HCT116 (cell line): ENCODE measurements at regions not wholly inside any gene's neighbourhood (a gene's known extent, or its start where the extent isn't known, plus 50 kb on each side); places are given as distances from the start of the nearest gene placed in this dataset.

Source experiments
- ATAC-seq: fragments of 200-7000 bp; cut with Tn5 transposase; 2 replicates; pipeline ENCODE4 v1.9.1; 2020; ENCODE audit warnings: mild to moderate bottlenecking, moderate library complexity
- BruUV-seq: library from RNA; stranded (reverse); fragments of 400-500 nt; replicated peaks from 2 replicates; lab custom pipeline; 2021; lab: Mats Ljungman, UMichigan
- CTCF ChIA-PET: fragments of 300-600 bp; sonication (Branson Sonifier 250); formaldehyde crosslinking; loops from one replicate; lab custom pipeline; 2021; ENCODE audit warnings: antibody characterized with exemption; lab: Charles Lee
- POLR2A ChIA-PET: fragments of 300-600, 350-600 bp; sonication (Branson Sonifier 250); formaldehyde crosslinking; loops from one replicate; lab custom pipeline; 2021; ENCODE audit warnings: antibody characterized with exemption; lab: Charles Lee
- RAD21 ChIA-PET, 2 experiments: fragments of 300-600 bp; sonication (Branson Sonifier 250); formaldehyde crosslinking; loops; one replicate each; lab custom pipeline; 2023; ENCODE audit warnings: low total read pairs in 2 of 2; ENCODE audit not compliant: uncharacterized antibody in 2 of 2, unreplicated experiment in 2 of 2, low non-redundant PET in 1 of 2; lab: Charles Lee
- DNase-seq: peaks from one replicate; pipeline ENCODE4 v3.0.0-alpha.2; 2010; ENCODE audit warnings: low read depth, low spot score
- H2AFZ ChIP-seq: fragments of 200-600 bp; shearing (Covaris generic), sonication (generic); 2 replicates; pipeline ENCODE4 v1.6.1; 2017; ENCODE audit warnings: low read depth, mixed run types, mixed read lengths, antibody characterized with exemption, low read length; ENCODE audit not compliant: poor library complexity, severe bottlenecking
- H3K27ac ChIP-seq: 2 replicates; pipeline ENCODE4 v1.5.1; 2012; ENCODE audit warnings: low read depth, low read length
- H3K27me3 ChIP-seq: fragments of 200-600 bp; sonication (generic); 2 replicates; pipeline ENCODE4 v1.6.1; 2016; ENCODE audit warnings: mixed run types, low read length, mixed read lengths; ENCODE audit not compliant: insufficient read depth
- H3K36me3 ChIP-seq, 2 experiments: fragments of 200-500 bp in 1 of 2; fragments of 200-600 bp in 1 of 2; sonication (Bioruptor generic) in 1 of 2; sonication (generic) in 1 of 2; 2 replicates each; pipeline versions ENCODE4 v1.5.1 to v1.6.1; 2014 to 2016; ENCODE audit warnings: low read length in 2 of 2, inconsistent platforms in 1 of 2, mixed read lengths in 1 of 2, mixed run types in 1 of 2; ENCODE audit not compliant: insufficient read depth in 2 of 2, control insufficient read depth in 1 of 2
- H3K4me1 ChIP-seq, 2 experiments: fragments of 200-600 bp in 1 of 2; sonication (generic) in 1 of 2; 2 replicates each; pipeline versions ENCODE4 v1.5.1 to v1.6.1; 2012 to 2017; ENCODE audit warnings: low read length in 2 of 2, inconsistent platforms in 1 of 2, mild to moderate bottlenecking in 1 of 2, mixed read lengths in 1 of 2, mixed run types in 1 of 2, moderate library complexity in 1 of 2; ENCODE audit not compliant: insufficient read depth in 2 of 2, control insufficient read depth in 1 of 2
- H3K4me2 ChIP-seq: fragments of 200-600 bp; sonication (generic); 2 replicates; pipeline ENCODE4 v1.6.1; 2017; ENCODE audit warnings: mixed run types, low read length, mixed read lengths
- H3K4me3 ChIP-seq, 2 experiments: fragments of 200-600 bp in 1 of 2; sonication (generic) in 1 of 2; replicated peaks in 1 of 2; 2 replicates each; pipeline ENCODE4 v1.5.1; 2011 to 2016; ENCODE audit warnings: low read length in 2 of 2, control low read depth in 1 of 2, low read depth in 1 of 2, mild to moderate bottlenecking in 1 of 2, mixed read lengths in 1 of 2, mixed run types in 1 of 2
- H3K79me2 ChIP-seq: fragments of 200-600 bp; sonication (generic); 2 replicates; pipeline ENCODE4 v1.6.1; 2017; ENCODE audit warnings: mild to moderate bottlenecking, mixed run types, low read length, moderate library complexity, mixed read lengths; ENCODE audit not compliant: insufficient read depth
- H3K9ac ChIP-seq: fragments of 200-600 bp; sonication (generic); 2 replicates; pipeline ENCODE4 v1.6.1; 2016; ENCODE audit warnings: low read length, mixed read lengths
- H3K9me2 ChIP-seq: fragments of 200-600 bp; sonication (generic), shearing (Covaris generic); 2 replicates; pipeline ENCODE4 v1.6.1; 2017; ENCODE audit warnings: mixed run types, mild to moderate bottlenecking, moderate library complexity; ENCODE audit not compliant: insufficient read depth
- H3K9me3 ChIP-seq, 2 experiments: fragments of 200-500 bp in 1 of 2; fragments of 200-600 bp in 1 of 2; sonication (Bioruptor generic) in 1 of 2; sonication (generic) in 1 of 2; 2 replicates each; pipeline ENCODE4 v1.6.1; 2014 to 2017; ENCODE audit warnings: low read length in 2 of 2, mixed read lengths in 2 of 2, inconsistent platforms in 1 of 2, low read depth in 1 of 2, mild to moderate bottlenecking in 1 of 2, mixed run types in 1 of 2, moderate library complexity in 1 of 2; ENCODE audit not compliant: control insufficient read depth in 1 of 2, insufficient read depth in 1 of 2
- H4K20me1 ChIP-seq: fragments of 200-600 bp; sonication (generic), shearing (Covaris generic); 2 replicates; pipeline ENCODE4 v1.6.1; 2017; ENCODE audit warnings: mixed run types, mild to moderate bottlenecking, moderate library complexity; ENCODE audit not compliant: insufficient read depth
- CBX3 ChIP-seq: IDR thresholded peaks from 2 replicates; pipeline ENCODE4 v1.6.1; 2012; ENCODE audit warnings: low read depth
- CTCF ChIP-seq, 3 experiments: fragments of 200-600 bp in 1 of 3; sonication (generic) in 1 of 3; IDR thresholded peaks in 2 of 3; conservative IDR thresholded peaks in 1 of 3; 2 replicates each; pipeline ENCODE4 v1.5.1; 2012 to 2017; ENCODE audit warnings: low read depth in 2 of 3, low read length in 2 of 3, antibody characterized with exemption in 1 of 3, borderline replicate concordance in 1 of 3, control low read depth in 1 of 3, mild to moderate bottlenecking in 1 of 3, mixed read lengths in 1 of 3, mixed run types in 1 of 3, moderate library complexity in 1 of 3; ENCODE audit not compliant: insufficient read depth in 1 of 3
- EGR1 ChIP-seq: IDR thresholded peaks from 2 replicates; pipeline ENCODE4 v1.6.1; 2012; ENCODE audit warnings: low read depth
- JUND ChIP-seq: IDR thresholded peaks from 2 replicates; pipeline ENCODE4 v1.6.1; 2012
- MAX ChIP-seq: IDR thresholded peaks from 2 replicates; pipeline ENCODE4 v1.6.1; 2012
- RAD21 ChIP-seq: IDR thresholded peaks from 2 replicates; pipeline ENCODE4 v1.6.1; 2012; ENCODE audit warnings: low read depth, mild to moderate bottlenecking
- SIN3A ChIP-seq: IDR thresholded peaks from 2 replicates; pipeline ENCODE4 v1.6.1; 2012; ENCODE audit warnings: low read depth
- SP1 ChIP-seq: IDR thresholded peaks from 2 replicates; pipeline ENCODE4 v1.6.1; 2012; ENCODE audit warnings: low read depth
- SRF ChIP-seq: IDR thresholded peaks from 2 replicates; pipeline ENCODE4 v1.6.1; 2012; ENCODE audit warnings: low read depth
- YY1 ChIP-seq: IDR thresholded peaks from 2 replicates; pipeline ENCODE4 v1.6.1; 2011; ENCODE audit warnings: low read length, low read depth, moderate library complexity, mild to moderate bottlenecking; ENCODE audit not compliant: insufficient replicate concordance; ENCODE audit errors: extremely low read depth
- ZFX ChIP-seq: fragments of 450-650 bp; IDR thresholded peaks from 2 replicates; pipeline ENCODE4 v1.6.1; 2017
- ZNF274 ChIP-seq: fragments of 200-500 bp; sonication (Bioruptor generic); IDR thresholded peaks from 2 replicates; pipeline ENCODE4 v1.6.1; 2014; ENCODE audit warnings: mild to moderate bottlenecking, low read depth, low read length, inconsistent platforms
- intact Hi-C: fragments of 100-400 bp; cut with micrococcal nuclease; formaldehyde crosslinking; loops from 2 replicates; pipeline ENCODE4 v1.10.0; 2022
- TF ChIP-seq, protein P1 (sequence below): IDR thresholded peaks from 2 replicates; pipeline ENCODE4 v1.6.1; 2011; ENCODE audit warnings: mild to moderate bottlenecking, low read length, moderate library complexity; ENCODE audit not compliant: insufficient replicate concordance; ENCODE audit errors: extremely low read depth

GRCh38 chr11:127288926-127289325, 288.4 kb upstream of the KIRREL3 start:
- Histone ChIP-seq H3K27ac (no peak overlapping the region), H3K9me2 (no peaks in the 10 kb centered on the region), H3K79me2 (no peaks in the 10 kb centered on the region), H2AFZ (no peak overlapping the region), H4K20me1 (no peaks in the 10 kb centered on the region), H3K4me1 (no peaks in the 10 kb centered on the region), H3K9ac (no peak overlapping the region), H3K4me2 (no peak overlapping the region), H3K36me3 (no peaks in the 10 kb centered on the region), H3K9me3 (peaks cover 0 to 4% of the 10 kb centered on the region in 2 experiments; a peak in 1 of 4 replicates), H3K4me3 (no peak overlapping the region), H3K27me3 (no peaks in the 10 kb centered on the region)
- TF ChIP-seq SRF: no peak
- TF ChIP-seq CBX3: no peak
- TF ChIP-seq RAD21: no peak
- no peak for TF ChIP-seq SP1
- TF ChIP-seq MAX: no peak
- TF ChIP-seq ZFX: no peak
- no peak for TF ChIP-seq JUND
- TF ChIP-seq, protein P1, sequence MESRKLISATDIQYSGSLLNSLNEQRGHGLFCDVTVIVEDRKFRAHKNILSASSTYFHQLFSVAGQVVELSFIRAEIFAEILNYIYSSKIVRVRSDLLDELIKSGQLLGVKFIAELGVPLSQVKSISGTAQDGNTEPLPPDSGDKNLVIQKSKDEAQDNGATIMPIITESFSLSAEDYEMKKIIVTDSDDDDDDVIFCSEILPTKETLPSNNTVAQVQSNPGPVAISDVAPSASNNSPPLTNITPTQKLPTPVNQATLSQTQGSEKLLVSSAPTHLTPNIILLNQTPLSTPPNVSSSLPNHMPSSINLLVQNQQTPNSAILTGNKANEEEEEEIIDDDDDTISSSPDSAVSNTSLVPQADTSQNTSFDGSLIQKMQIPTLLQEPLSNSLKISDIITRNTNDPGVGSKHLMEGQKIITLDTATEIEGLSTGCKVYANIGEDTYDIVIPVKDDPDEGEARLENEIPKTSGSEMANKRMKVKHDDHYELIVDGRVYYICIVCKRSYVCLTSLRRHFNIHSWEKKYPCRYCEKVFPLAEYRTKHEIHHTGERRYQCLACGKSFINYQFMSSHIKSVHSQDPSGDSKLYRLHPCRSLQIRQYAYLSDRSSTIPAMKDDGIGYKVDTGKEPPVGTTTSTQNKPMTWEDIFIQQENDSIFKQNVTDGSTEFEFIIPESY: no peak
- TF ChIP-seq YY1: no peak
- TF ChIP-seq CTCF (IDR thresholded peaks at IDR 0.05 in 2 of 3, conservative IDR thresholded peaks at IDR 0.05 in 1 of 3; ENCODE audit: borderline replicate concordance in 1 of 3, insufficient read depth in 1 of 3, low read depth in 2 of 3, low read length in 2 of 3): no peak
- no peak for TF ChIP-seq EGR1
- TF ChIP-seq ZNF274: no peak
- no peak for TF ChIP-seq SIN3A
- ChIA-PET CTCF (no interaction called here), POLR2A (no interaction called here), RAD21 (no interaction called here)
- DNase-seq (no peak), ATAC-seq (no peak)
- intact Hi-C loops: no loop called here
- BruUV-seq: no TSS peak
